Prostate gland (tissue), 2 donors: ENCODE measurements at regions not wholly inside any gene's neighbourhood (a gene's known extent, or its start where the extent isn't known, plus 50 kb on each side); places are given as distances from the start of the nearest gene placed in this dataset.

Source experiments
- DNase-seq: peaks from one replicate; pipeline ENCODE4 v3.0.0-alpha.2; 2019; ENCODE audit warnings: low spot score
- H3K27ac ChIP-seq, 2 donors: fragments of 200-600 bp; sonication (generic); 2 replicates each; pipeline ENCODE4 v1.5.1; 2017 to 2019
- H3K27me3 ChIP-seq: fragments of 200-600 bp; sonication (generic); replicated peaks from 2 replicates; pipeline ENCODE4 v1.5.1; 2019; ENCODE audit not compliant: insufficient read depth
- H3K36me3 ChIP-seq, 2 donors: fragments of 200-600 bp; sonication (generic); 1 replicate in 1 of 2; 2 replicates in 1 of 2; pipeline versions ENCODE4 v1.5.1 to v1.8.1; 2017 to 2019
- H3K4me1 ChIP-seq: fragments of 200-600 bp; sonication (generic); replicated peaks from 2 replicates; pipeline ENCODE4 v1.5.1; 2019
- H3K4me3 ChIP-seq, 2 donors: fragments of 200-600 bp; sonication (generic); 2 replicates each; pipeline ENCODE4 v1.5.1; 2017 to 2019
- H3K9me3 ChIP-seq: fragments of 200-600 bp; sonication (generic); 2 replicates; pipeline ENCODE4 v1.5.1; 2017
- CTCF ChIP-seq, 4 experiments: fragments of 200-600 bp in 2 of 4; fragments of 450-650 bp in 2 of 4; sonication (generic) in 2 of 4; IDR thresholded peaks; 1 replicate in 3 of 4; 2 replicates in 1 of 4; pipeline ENCODE4 v1.5.1; 2016 to 2019; ENCODE audit warnings: antibody characterized with exemption in 4 of 4, mild to moderate bottlenecking in 2 of 4, moderate library complexity in 2 of 4
- POLR2A ChIP-seq: fragments of 450-650 bp; IDR thresholded peaks from one replicate; pipeline ENCODE4 v1.6.1; 2016; ENCODE audit warnings: antibody characterized with exemption, mild to moderate bottlenecking
- POLR2AphosphoS5 ChIP-seq: sonication (generic); formaldehyde crosslinking; IDR thresholded peaks from one replicate; pipeline ENCODE4 v1.6.1; 2017; ENCODE audit warnings: antibody characterized with exemption
- WGBS: methylation state at CpG from one replicate; pipeline ENCODE4 v1.1.5; 2018; 5-methylcytosine and 5-hydroxymethylcytosine counted together
- intact Hi-C: fragments of 100-400 bp; cut with DNase I; formaldehyde crosslinking; loops from one replicate; pipeline ENCODE4 v1.14.2; 2022

DNA sequence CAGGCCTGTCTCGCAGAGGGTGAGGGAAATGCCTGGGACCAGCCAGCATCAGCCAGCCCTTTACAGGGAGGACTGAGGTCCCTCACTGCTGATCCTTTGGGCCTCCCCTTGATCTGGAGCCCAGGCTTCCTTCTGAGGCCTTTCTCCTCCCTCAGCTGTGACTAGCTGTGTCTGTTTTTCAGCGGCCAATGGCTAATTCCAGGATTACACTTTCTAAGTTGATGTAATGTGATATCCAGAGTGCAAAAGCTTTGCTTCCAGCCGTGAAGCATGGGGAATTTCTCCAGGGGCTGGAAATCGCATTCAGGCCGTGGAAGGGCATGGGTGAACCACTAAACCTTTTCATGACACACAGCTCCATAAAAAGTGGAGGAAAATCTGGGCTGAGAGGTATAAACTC is 157.6 kb downstream of the SHQ1 start:
- H3K9me3 ChIP-seq = no peaks in the 10 kb centered on the region
- H3K36me3 ChIP-seq = no peaks in the 10 kb centered on the region
- WGBS = 79% methylated on average over 5 of the region's 5 CpGs
- no peaks in the 10 kb centered on the region for H3K4me1 ChIP-seq
- H3K27me3 ChIP-seq = no peaks in the 10 kb centered on the region
- TF ChIP-seq POLR2AphosphoS5 = no peak
- TF ChIP-seq POLR2A = no peak
- no peak for TF ChIP-seq CTCF (IDR thresholded peaks at IDR 0.05)
- DNase-seq = no peak
- H3K4me3 ChIP-seq = no peak overlapping the region
- H3K27ac ChIP-seq = no peak overlapping the region
- intact Hi-C loops = no loop called here

DNA sequence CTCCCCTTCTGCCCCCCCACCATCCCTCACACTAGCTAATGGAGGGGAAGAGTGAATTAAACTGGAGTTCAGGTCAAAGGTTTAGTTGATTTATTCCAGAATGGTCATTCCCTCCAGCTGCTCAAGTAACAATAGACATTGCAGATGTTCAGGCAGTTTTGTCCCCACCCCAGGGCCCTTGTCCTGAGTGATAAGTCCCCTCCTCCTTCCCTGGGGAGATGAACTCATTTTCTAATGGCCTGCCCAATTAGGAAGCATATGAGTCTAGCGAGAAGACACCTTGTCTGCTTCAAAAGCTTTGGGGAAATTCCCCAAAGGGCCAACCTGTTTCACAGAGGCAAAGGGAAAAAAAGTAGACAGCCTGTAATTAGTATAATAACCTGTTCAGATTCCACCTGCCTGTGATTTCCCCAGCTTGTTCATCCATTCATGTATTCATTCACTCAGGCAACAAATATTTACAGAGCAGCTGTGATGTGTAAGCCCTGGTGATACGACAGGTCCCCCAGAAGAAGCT is 165.3 kb downstream of the SHQ1 start:
- no peak for DNase-seq
- H3K36me3 ChIP-seq = no peaks in the 10 kb centered on the region
- no peak overlapping the region for H3K4me3 ChIP-seq
- H3K27me3 ChIP-seq = no peaks in the 10 kb centered on the region
- 75% methylated on average over 2 of the region's 2 CpGs for WGBS
- TF ChIP-seq POLR2AphosphoS5 (no peak), CTCF (IDR thresholded peaks at IDR 0.05) (no peak), POLR2A (no peak)
- intact Hi-C loops = no loop called here
- no peaks in the 10 kb centered on the region for H3K4me1 ChIP-seq
- H3K9me3 ChIP-seq = no peaks in the 10 kb centered on the region
- no peak overlapping the region for H3K27ac ChIP-seq

DNA sequence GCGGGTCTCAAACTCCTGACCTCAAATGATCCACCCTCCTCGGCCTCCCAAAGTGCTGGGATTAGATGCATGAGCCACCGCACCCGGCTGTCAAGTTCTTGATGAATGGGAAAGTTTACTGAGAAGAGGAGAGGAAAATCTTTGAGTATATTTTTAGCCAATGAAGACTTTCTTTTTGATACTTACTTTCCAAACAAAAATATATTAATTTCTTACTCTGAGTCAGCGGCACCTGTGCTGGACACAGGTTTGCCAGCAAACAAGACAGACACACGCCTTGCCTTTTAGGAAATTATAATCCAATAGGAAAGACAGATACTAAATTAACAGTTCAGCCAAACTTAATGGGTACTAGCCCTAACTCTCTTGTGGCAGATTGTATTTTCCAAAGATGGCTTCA is 166.6 kb downstream of the SHQ1 start:
- no peaks in the 10 kb centered on the region for H3K36me3 ChIP-seq
- TF ChIP-seq POLR2AphosphoS5 (no peak), CTCF (IDR thresholded peaks at IDR 0.05) (no peak), POLR2A (no peak)
- no peak overlapping the region for H3K27ac ChIP-seq
- H3K27me3 ChIP-seq = no peaks in the 10 kb centered on the region
- 93% methylated on average over 6 of the region's 6 CpGs for WGBS
- H3K4me3 ChIP-seq = no peak overlapping the region
- H3K9me3 ChIP-seq = no peaks in the 10 kb centered on the region
- no peak for DNase-seq
- intact Hi-C loops = no loop called here
- H3K4me1 ChIP-seq = no peaks in the 10 kb centered on the region

DNA sequence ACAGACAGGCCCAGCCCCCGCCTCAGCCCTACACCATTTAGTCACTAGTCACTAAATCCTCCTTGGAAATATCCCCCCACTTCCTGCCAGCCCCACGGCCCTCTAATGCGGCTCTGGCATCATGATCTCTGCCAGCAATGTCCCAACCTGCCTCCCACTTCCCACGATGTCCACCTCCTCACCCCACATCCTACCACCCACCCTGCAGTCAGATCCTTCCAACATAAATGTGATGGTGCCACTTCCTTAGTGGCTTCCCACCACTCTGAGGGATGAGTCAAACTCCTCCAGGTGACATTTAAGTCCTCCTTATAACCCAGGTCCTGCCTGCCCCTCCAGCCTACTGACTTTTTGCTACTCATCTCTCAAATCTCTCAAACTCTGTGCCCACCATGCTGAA is 167.5 kb downstream of the SHQ1 start:
- 92% methylated on average over 4 of the region's 4 CpGs for WGBS
- DNase-seq = no peak
- no peak overlapping the region for H3K4me3 ChIP-seq
- H3K9me3 ChIP-seq = no peaks in the 10 kb centered on the region
- no peaks in the 10 kb centered on the region for H3K4me1 ChIP-seq
- H3K36me3 ChIP-seq = no peaks in the 10 kb centered on the region
- H3K27ac ChIP-seq = no peak overlapping the region
- intact Hi-C loops = no loop called here
- H3K27me3 ChIP-seq = no peaks in the 10 kb centered on the region
- TF ChIP-seq POLR2AphosphoS5 (no peak), POLR2A (no peak), CTCF (IDR thresholded peaks at IDR 0.05) (no peak)

DNA sequence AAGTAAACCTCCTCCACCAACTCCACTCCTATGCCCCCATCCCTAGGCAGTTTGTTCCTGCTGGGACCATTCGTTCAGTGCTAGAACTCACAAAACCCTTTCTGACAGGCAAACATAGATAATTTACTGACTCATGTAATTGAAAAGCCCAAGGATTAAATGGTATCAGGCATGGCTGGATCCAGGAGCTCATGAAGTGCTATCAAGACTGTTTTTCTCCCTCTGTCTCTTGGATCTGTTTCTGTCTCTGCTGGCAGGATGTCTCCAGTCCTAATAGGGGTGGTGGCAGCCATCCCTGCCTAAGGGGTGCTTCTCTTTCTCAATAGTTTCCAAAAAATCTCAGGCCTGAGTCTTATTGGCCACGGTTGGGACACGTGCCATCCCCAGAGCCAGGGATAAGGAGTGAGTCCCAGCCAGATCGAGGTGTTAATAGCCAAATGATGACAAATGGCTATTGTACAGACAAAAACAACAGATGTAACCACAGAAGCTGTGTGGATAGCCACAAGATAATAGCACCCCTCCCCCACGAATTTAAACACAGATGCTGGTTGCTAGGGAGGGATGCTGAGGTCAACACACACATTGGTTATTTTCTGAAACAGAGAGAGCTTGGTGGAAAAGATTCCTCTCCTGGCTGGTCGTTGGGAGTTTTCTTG is 168.6 kb downstream of the SHQ1 start:
- intact Hi-C loops = no loop called here
- WGBS = 61% methylated on average over 6 of the region's 6 CpGs
- Histone ChIP-seq H3K4me1 (no peaks in the 10 kb centered on the region), H3K36me3 (no peaks in the 10 kb centered on the region), H3K27ac (no peak overlapping the region), H3K4me3 (no peak overlapping the region), H3K9me3 (no peaks in the 10 kb centered on the region), H3K27me3 (no peaks in the 10 kb centered on the region)
- TF ChIP-seq CTCF (IDR thresholded peaks at IDR 0.05) (no peak), POLR2A (no peak), POLR2AphosphoS5 (no peak)
- no peak for DNase-seq
